ENCODE measurements at regions not wholly inside any gene's neighbourhood (a gene's known extent, or its start where the extent isn't known, plus 50 kb on each side); places are given as distances from the start of the nearest gene placed in this dataset.

GRCh38 chr2:217219164-217219520 is 359.3 kb upstream of the TNP1 start:
- ChIA-PET CTCF (no interaction called here), POLR2A (no interaction called here)
- H3K27ac ChIP-seq (ENCODE audit: low read length) = no peak overlapping the region
- no TSS peak for BruUV-seq (replicated peaks)
- TF ChIP-seq POLR2AphosphoS5 (IDR thresholded peaks at IDR 0.05; ENCODE audit: low read depth, low read length) (no peak), CTCF (IDR thresholded peaks at IDR 0.05) (no peak), REST (IDR thresholded peaks at IDR 0.05; ENCODE audit: insufficient read depth in 1 of 2, low read depth in 2 of 2, low read length in 1 of 2) (no peak), TCF7L2 (IDR thresholded peaks at IDR 0.05; ENCODE audit: low read depth, low read length) (no peak), SIN3A (IDR thresholded peaks at IDR 0.05; ENCODE audit: borderline replicate concordance, insufficient read depth, low read depth, low read length) (no peak)
- intact Hi-C loops (cut with micrococcal nuclease; ENCODE audit: unreplicated experiment) (no loop called here), in situ Hi-C loops (cut with HindIII; ENCODE audit: low pct_unique_long_range_greater_than_20kb, low sequenced_read_pairs) (no loop called here)
- no peak for ATAC-seq
- H3K36me3 ChIP-seq (ENCODE audit: control insufficient read depth, insufficient read depth, low read length) = no peaks in the 10 kb centered on the region
- no peak overlapping the region for H3K4me3 ChIP-seq (ENCODE audit: low read depth in 2 of 2, low read length in 2 of 2)
- no peaks in the 10 kb centered on the region for H3K9me3 ChIP-seq (ENCODE audit: control insufficient read depth, insufficient read depth, low read depth, low read length)
- DNase-seq (ENCODE audit: low read depth, low spot score) = no peak
- no peaks in the 10 kb centered on the region for H3K27me3 ChIP-seq (ENCODE audit: control insufficient read depth, insufficient read depth, low read length)
- H3K4me1 ChIP-seq (ENCODE audit: control insufficient read depth, insufficient read depth, low read length) = no peaks in the 10 kb centered on the region

- ChIA-PET CTCF (no interaction called here), POLR2A (no interaction called here)
- Histone ChIP-seq H3K36me3 (ENCODE audit: control insufficient read depth, insufficient read depth, low read length) (no peaks in the 10 kb centered on the region), H3K4me3 (ENCODE audit: low read depth in 2 of 2, low read length in 2 of 2) (no peak overlapping the region), H3K27me3 (ENCODE audit: control insufficient read depth, insufficient read depth, low read length) (no peaks in the 10 kb centered on the region), H3K4me1 (ENCODE audit: control insufficient read depth, insufficient read depth, low read length) (no peaks in the 10 kb centered on the region), H3K27ac (ENCODE audit: low read length) (no peak overlapping the region), H3K9me3 (ENCODE audit: control insufficient read depth, insufficient read depth, low read depth, low read length) (no peaks in the 10 kb centered on the region)
- DNase-seq (ENCODE audit: low read depth, low spot score) = no peak
- TF ChIP-seq SIN3A (IDR thresholded peaks at IDR 0.05; ENCODE audit: borderline replicate concordance, insufficient read depth, low read depth, low read length) (no peak), TCF7L2 (IDR thresholded peaks at IDR 0.05; ENCODE audit: low read depth, low read length) (no peak), CTCF (IDR thresholded peaks at IDR 0.05) (no peak), POLR2AphosphoS5 (IDR thresholded peaks at IDR 0.05; ENCODE audit: low read depth, low read length) (no peak), REST (IDR thresholded peaks at IDR 0.05; ENCODE audit: insufficient read depth in 1 of 2, low read depth in 2 of 2, low read length in 1 of 2) (no peak)
- no peak for ATAC-seq
- intact Hi-C loops (cut with micrococcal nuclease; ENCODE audit: unreplicated experiment) (no loop called here), in situ Hi-C loops (cut with HindIII; ENCODE audit: low pct_unique_long_range_greater_than_20kb, low sequenced_read_pairs) (no loop called here)
- no TSS peak for BruUV-seq (replicated peaks)
Measured at GRCh38 chr2:217218269-217219163, 358.7 kb upstream of the TNP1 start.

All from Panc1 (cell line).